ENCODE measurements at regions not wholly inside any gene's neighbourhood (a gene's known extent, or its start where the extent isn't known, plus 50 kb on each side); places are given as distances from the start of the nearest gene placed in this dataset.

DNA sequence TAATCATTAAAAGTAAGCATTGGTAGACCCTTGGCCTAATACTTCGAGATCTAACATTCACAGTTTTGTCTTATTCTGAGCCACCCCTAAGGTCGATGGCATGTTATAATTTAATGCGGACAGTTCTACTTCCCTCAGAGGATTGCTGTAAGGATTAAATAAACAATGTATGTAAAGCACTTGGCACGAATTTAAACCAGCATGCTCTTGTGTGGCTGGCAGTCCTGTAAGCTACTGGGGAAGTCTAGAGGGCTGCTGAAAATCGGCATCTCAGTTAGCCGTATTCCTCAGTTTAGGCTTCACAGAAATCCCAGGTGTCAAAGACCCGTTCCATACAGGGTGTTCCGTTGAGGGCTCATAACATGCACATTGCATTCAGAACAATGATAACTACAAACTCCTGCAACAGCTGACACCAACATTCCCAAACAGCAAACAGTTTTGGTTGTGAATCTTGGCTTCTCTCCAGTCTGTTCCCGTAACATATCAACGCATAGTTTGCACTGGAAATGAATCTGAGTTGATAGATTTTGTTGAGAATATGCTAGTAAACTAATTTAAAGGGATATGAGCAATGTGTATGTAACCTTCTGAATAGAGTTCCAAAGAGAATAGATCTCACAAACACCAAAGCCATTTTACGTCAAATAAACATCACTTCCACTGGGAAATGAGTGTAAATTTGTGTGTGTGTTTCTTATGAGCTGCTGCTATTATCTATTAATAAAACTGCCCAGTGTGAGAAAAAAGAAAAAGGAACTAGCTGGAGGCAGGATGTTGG, 52.2 kb upstream of the ACKR3 start:
- no peak for TF ChIP-seq CTCF (IDR thresholded peaks at IDR 0.05; ENCODE audit: insufficient read depth, low read length, poor library complexity, severe bottlenecking)
- TF ChIP-seq EZH2phosphoT487 (conservative IDR thresholded peaks at IDR 0.05; ENCODE audit: low read length): no peak
